H1 (cell line): ENCODE measurements at regions not wholly inside any gene's neighbourhood (a gene's known extent, or its start where the extent isn't known, plus 50 kb on each side); places are given as distances from the start of the nearest gene placed in this dataset.

ENCODE experiments used
- BACH1 ChIP-seq: IDR thresholded peaks from 2 replicates; pipeline ENCODE4 v1.6.1; 2012; ENCODE audit warnings: low read length, improper control_type of control experiment
- CEBPB ChIP-seq: IDR thresholded peaks from 2 replicates; pipeline ENCODE4 v1.6.1; 2012; ENCODE audit warnings: low read depth, low read length
- CREB1 ChIP-seq: IDR thresholded peaks from 2 replicates; pipeline ENCODE4 v1.6.1; 2012; ENCODE audit warnings: inconsistent platforms
- CTCF ChIP-seq, 3 experiments: IDR thresholded peaks; 1 replicate in 2 of 3; 2 replicates in 1 of 3; pipeline versions ENCODE4 v1.5.1 to v1.6.1; 2011; ENCODE audit warnings: low read length in 3 of 3, mild to moderate bottlenecking in 3 of 3, inconsistent platforms in 2 of 3, low read depth in 1 of 3, moderate library complexity in 1 of 3; ENCODE audit not compliant: insufficient read depth in 1 of 3; ENCODE audit errors: control extremely low read depth in 1 of 3
- EZH2 ChIP-seq: fragments of 200-600 bp; sonication (generic); IDR thresholded peaks from 2 replicates; pipeline ENCODE4 v1.7.1; 2012; ENCODE audit warnings: low read depth, mild to moderate bottlenecking, moderate library complexity, low read length, inconsistent platforms; ENCODE audit not compliant: severe bottlenecking
- FOSL1 ChIP-seq: IDR thresholded peaks from 2 replicates; pipeline ENCODE4 v1.6.1; 2011; ENCODE audit warnings: mild to moderate bottlenecking, low read depth, low read length, moderate library complexity; ENCODE audit not compliant: insufficient read depth
- GTF2F1 ChIP-seq: IDR thresholded peaks from 2 replicates; pipeline ENCODE4 v1.6.1; 2012; ENCODE audit warnings: low read depth, low read length, improper control_type of control experiment, borderline replicate concordance
- KDM1A ChIP-seq: fragments of 200-600, 300-600 bp; sonication (generic); IDR thresholded peaks from 2 replicates; pipeline ENCODE4 v1.7.1; 2016; ENCODE audit warnings: mild to moderate bottlenecking, low read length, borderline replicate concordance
- POLR2A ChIP-seq, 2 experiments: IDR thresholded peaks; 1 replicate in 1 of 2; 2 replicates in 1 of 2; pipeline ENCODE4 v1.6.1; 2011; ENCODE audit warnings: low read depth in 2 of 2, low read length in 2 of 2, mild to moderate bottlenecking in 2 of 2; ENCODE audit errors: control extremely low read depth in 1 of 2
- SP1 ChIP-seq: IDR thresholded peaks from 2 replicates; pipeline ENCODE4 v1.6.1; 2011; ENCODE audit warnings: low read depth, low read length
- TAF1 ChIP-seq: IDR thresholded peaks from 2 replicates; pipeline ENCODE4 v1.6.1; 2011; ENCODE audit warnings: mild to moderate bottlenecking, low read depth, low read length
- USF2 ChIP-seq: IDR thresholded peaks from 2 replicates; pipeline ENCODE4 v1.6.1; 2011; ENCODE audit warnings: low read length, improper control_type of control experiment
- ZNF274 ChIP-seq: IDR thresholded peaks from 2 replicates; pipeline ENCODE4 v1.7.0; 2012; ENCODE audit warnings: low read length, borderline replicate concordance; ENCODE audit errors: extremely low read depth

- TF ChIP-seq CTCF (IDR thresholded peaks at IDR 0.05; ENCODE audit: control extremely low read depth in 1 of 3, insufficient read depth in 1 of 3, low read depth in 1 of 3, low read length in 3 of 3) (no peak), POLR2A (IDR thresholded peaks at IDR 0.05; ENCODE audit: control extremely low read depth in 1 of 2, low read depth in 2 of 2, low read length in 2 of 2) (no peak), SP1 (no peak), ZNF274 (no peak), CEBPB (no peak), EZH2 (no peak), BACH1 (no peak), KDM1A (no peak), USF2 (no peak), TAF1 (no peak), GTF2F1 (no peak), CREB1 (no peak), FOSL1 (no peak)
These were observed 496.6 kb upstream of the TMPO start for GRCh38 chr12:98018836-98019235.
